Stomach (tissue), 8 donors: ENCODE measurements at regions not wholly inside any gene's neighbourhood (a gene's known extent, or its start where the extent isn't known, plus 50 kb on each side); places are given as distances from the start of the nearest gene placed in this dataset.

Experiments used
- DNase-seq, 2 donors: peaks; one replicate each; pipeline versions ENCODE4 v3.0.0 to v3.0.0-alpha.2; 2013 to 2019
- H3K27ac ChIP-seq, 5 donors: fragments of 200-600 bp in 4 of 5; sonication (generic) in 4 of 5; one replicate each; pipeline ENCODE4 v1.5.1; 2013 to 2019; ENCODE audit warnings: mild to moderate bottlenecking in 1 of 5, moderate library complexity in 1 of 5
- H3K27me3 ChIP-seq, 3 donors: fragments of 200-600 bp; sonication (generic); one replicate each; pipeline ENCODE4 v1.5.1; 2017 to 2019; ENCODE audit warnings: mixed run types in 1 of 3
- H3K36me3 ChIP-seq, 4 donors: fragments of 200-600 bp; sonication (generic); 1 replicate in 3 of 4; 2 replicates in 1 of 4; pipeline ENCODE4 v1.5.1; 2016 to 2019
- H3K4me1 ChIP-seq, 4 donors: fragments of 200-600 bp; sonication (generic); one replicate each; pipeline ENCODE4 v1.5.1; 2016 to 2019
- H3K4me3 ChIP-seq, 4 donors: fragments of 200-600 bp; sonication (generic) in 3 of 4; one replicate each; pipeline ENCODE4 v1.5.1; 2016 to 2019; ENCODE audit warnings: mild to moderate bottlenecking in 1 of 4
- H3K9me3 ChIP-seq, 4 donors: fragments of 200-600 bp; sonication (generic); one replicate each; pipeline ENCODE4 v1.5.1; 2016 to 2019
- CTCF ChIP-seq, 7 experiments: fragments of 450-650 bp in 4 of 7; fragments of 200-600 bp in 3 of 7; sonication (generic) in 3 of 7; IDR thresholded peaks; one replicate each; pipeline ENCODE4 v1.5.1; 2016 to 2019; ENCODE audit warnings: antibody characterized with exemption in 7 of 7, control low read depth in 2 of 7, mild to moderate bottlenecking in 1 of 7
- EP300 ChIP-seq: sonication (generic); formaldehyde crosslinking; IDR thresholded peaks from one replicate; pipeline ENCODE4 v1.6.1; 2017; ENCODE audit warnings: antibody characterized with exemption
- POLR2A ChIP-seq, 4 donors: fragments of 450-650 bp; IDR thresholded peaks; one replicate each; pipeline ENCODE4 v1.6.1; 2016; ENCODE audit warnings: antibody characterized with exemption in 4 of 4, control low read depth in 2 of 4, mild to moderate bottlenecking in 1 of 4, moderate library complexity in 1 of 4
- POLR2AphosphoS5 ChIP-seq, 3 donors: sonication (generic); formaldehyde crosslinking; IDR thresholded peaks; one replicate each; pipeline ENCODE4 v1.6.1; 2016; ENCODE audit warnings: antibody characterized with exemption in 3 of 3
- WGBS, 5 donors: extraction: QIAGEN DNeasy Blood & Tissue Kit in 3 of 5; methylation state at CpG; one replicate each; pipeline versions ENCODE4 v1.1.5 to v1.1.7; 2013 to 2018; 5-methylcytosine and 5-hydroxymethylcytosine counted together
- intact Hi-C: fragments of 100-400 bp; cut with DNase I; formaldehyde crosslinking; loops from one replicate; pipeline ENCODE4 v1.15.1; 2023; ENCODE audit warnings: low total_unique reads
- donor health status: healthy with polysubstance abuse.
- donor health status: Bipolar disorder and iron deficiency.
- donor health status: healthy.

- WGBS, 5 donors = 72 to 80% (median 76%) methylated on average over 11 of the region's 11 CpGs
- TF ChIP-seq POLR2AphosphoS5 (IDR thresholded peaks at IDR 0.05) (no peak), EP300 (no peak), CTCF (IDR thresholded peaks at IDR 0.05) (no peak), POLR2A (IDR thresholded peaks at IDR 0.05) (no peak)
- DNase-seq = no peak
- Histone ChIP-seq H3K27ac (no peak overlapping the region), H3K4me3 (no peak overlapping the region), H3K36me3 (no peaks in the 10 kb centered on the region), H3K9me3 (peaks cover 8 to 100% (median 91%) of the 10 kb centered on the region in 4 donors), H3K4me1 (no peaks in the 10 kb centered on the region), H3K27me3 (no peaks in the 10 kb centered on the region)
- intact Hi-C loops = no loop called here
Measured at GRCh38 chr15:25189551-25189950, 234.8 kb downstream of the SNRPN start.

GRCh38 chr15:25192651-25193050 is 237.9 kb downstream of the SNRPN start:
- 78 to 93% (median 87%) methylated on average over 5 to 11 of the region's 11 CpGs for WGBS, 5 donors
- Histone ChIP-seq H3K27ac (no peak overlapping the region), H3K4me1 (no peaks in the 10 kb centered on the region), H3K27me3 (no peaks in the 10 kb centered on the region), H3K9me3 (peaks cover 5 to 100% (median 89%) of the 10 kb centered on the region in 4 donors), H3K36me3 (no peaks in the 10 kb centered on the region), H3K4me3 (no peak overlapping the region)
- TF ChIP-seq CTCF (IDR thresholded peaks at IDR 0.05) (no peak), EP300 (no peak), POLR2AphosphoS5 (IDR thresholded peaks at IDR 0.05) (no peak), POLR2A (IDR thresholded peaks at IDR 0.05) (no peak)
- DNase-seq = no peak
- intact Hi-C loops = no loop called here

GRCh38 chr15:25207369-25207768 is 231.5 kb downstream of the UBE3A start:
- no peaks in the 10 kb centered on the region for H3K36me3 ChIP-seq
- H3K4me3 ChIP-seq = no peak overlapping the region
- 40 to 86% (median 79%) methylated on average over 1 to 5 of the region's 5 CpGs for WGBS, 5 donors
- no peak for DNase-seq
- no peaks in the 10 kb centered on the region for H3K4me1 ChIP-seq
- TF ChIP-seq POLR2AphosphoS5 (IDR thresholded peaks at IDR 0.05) (no peak), EP300 (no peak), POLR2A (IDR thresholded peaks at IDR 0.05) (no peak), CTCF (IDR thresholded peaks at IDR 0.05) (no peak)
- intact Hi-C loops = no loop called here
- peaks cover 0 to 100% (median 88%) of the 10 kb centered on the region in 4 donors for H3K9me3 ChIP-seq
- no peak overlapping the region for H3K27ac ChIP-seq
- H3K27me3 ChIP-seq = no peaks in the 10 kb centered on the region

DNA sequence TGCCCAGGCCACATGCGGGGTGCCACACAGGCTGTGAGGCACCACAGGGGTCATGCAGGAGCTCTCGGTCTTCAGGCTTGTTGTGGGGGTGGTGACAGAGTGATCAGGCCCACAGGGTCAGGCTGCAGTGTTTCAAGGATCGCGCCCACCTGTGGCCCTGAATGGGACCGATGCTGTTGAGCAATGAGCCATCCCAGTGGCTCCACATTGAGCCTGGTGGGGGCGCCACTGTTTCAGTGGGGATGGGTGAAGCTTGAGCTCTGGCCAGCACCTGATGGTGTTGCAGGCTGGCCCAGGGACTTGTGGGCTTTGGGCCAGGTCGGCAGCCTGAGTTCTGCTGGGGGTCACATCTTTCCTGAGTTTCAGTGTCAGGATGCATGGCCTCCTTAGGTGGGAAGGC is 230.1 kb downstream of the UBE3A start:
- H3K36me3 ChIP-seq = no peaks in the 10 kb centered on the region
- WGBS, 5 donors = 80 to 89% (median 87%) methylated on average over 5 to 7 of the region's 7 CpGs
- H3K4me1 ChIP-seq = no peaks in the 10 kb centered on the region
- no peak for DNase-seq
- TF ChIP-seq POLR2AphosphoS5 (IDR thresholded peaks at IDR 0.05) (no peak), POLR2A (IDR thresholded peaks at IDR 0.05) (no peak), EP300 (no peak)
- H3K9me3 ChIP-seq = peaks cover 0 to 100% (median 89%) of the 10 kb centered on the region in 4 donors
- H3K27me3 ChIP-seq = no peaks in the 10 kb centered on the region
- no peak overlapping the region for H3K4me3 ChIP-seq
- no peak overlapping the region for H3K27ac ChIP-seq
- intact Hi-C loops = no loop called here

GRCh38 chr15:25220834-25221233 is 218.0 kb downstream of the UBE3A start:
- no peaks in the 10 kb centered on the region for H3K27me3 ChIP-seq
- 80 to 93% (median 89%) methylated on average over 4 to 5 of the region's 5 CpGs for WGBS, 5 donors
- H3K4me3 ChIP-seq = no peak overlapping the region
- intact Hi-C loops = no loop called here
- H3K9me3 ChIP-seq = peaks cover 5 to 99% (median 86%) of the 10 kb centered on the region in 4 donors
- no peaks in the 10 kb centered on the region for H3K36me3 ChIP-seq
- TF ChIP-seq CTCF (IDR thresholded peaks at IDR 0.05) = no peak
- TF ChIP-seq POLR2AphosphoS5 (IDR thresholded peaks at IDR 0.05) = no peak
- TF ChIP-seq POLR2A (IDR thresholded peaks at IDR 0.05) = no peak
- TF ChIP-seq EP300 = no peak
- DNase-seq = no peak
- no peak overlapping the region for H3K27ac ChIP-seq
- H3K4me1 ChIP-seq = no peaks in the 10 kb centered on the region
